Hepatocyte (in vitro differentiated cells): ENCODE measurements at regions not wholly inside any gene's neighbourhood (a gene's known extent, or its start where the extent isn't known, plus 50 kb on each side); places are given as distances from the start of the nearest gene placed in this dataset.

Experiments used
- DNase-seq: peaks from one replicate; pipeline ENCODE4 v3.0.0-alpha.2; 2016; ENCODE audit warnings: low spot score
- H2AFZ ChIP-seq: fragments of 200-600 bp; sonication (generic); 2 replicates; pipeline ENCODE4 v1.6.0; 2016; ENCODE audit warnings: antibody characterized with exemption, mild to moderate bottlenecking
- H3K27ac ChIP-seq: fragments of 200-600 bp; sonication (generic); 2 replicates; pipeline ENCODE4 v1.5.1; 2016; ENCODE audit warnings: mild to moderate bottlenecking
- H3K27me3 ChIP-seq: fragments of 200-600 bp; sonication (generic); 2 replicates; pipeline ENCODE4 v1.6.1; 2016
- H3K36me3 ChIP-seq: fragments of 200-600 bp; sonication (generic); replicated peaks from 2 replicates; pipeline ENCODE4 v1.5.1; 2016; ENCODE audit warnings: low read depth; ENCODE audit not compliant: insufficient read depth
- H3K4me1 ChIP-seq: fragments of 200-600 bp; sonication (generic); 2 replicates; pipeline ENCODE4 v1.5.1; 2016; ENCODE audit warnings: mild to moderate bottlenecking, moderate library complexity; ENCODE audit not compliant: insufficient read depth
- H3K4me2 ChIP-seq: fragments of 200-600 bp; sonication (generic); 2 replicates; pipeline ENCODE4 v1.6.0; 2016
- H3K4me3 ChIP-seq: fragments of 200-600 bp; sonication (generic); 2 replicates; pipeline ENCODE4 v1.5.1; 2016; ENCODE audit warnings: mild to moderate bottlenecking
- H3K79me2 ChIP-seq: fragments of 200-600 bp; sonication (generic); 2 replicates; pipeline ENCODE4 v1.6.0; 2017; ENCODE audit warnings: mild to moderate bottlenecking
- H3K9me2 ChIP-seq: fragments of 200-600 bp; sonication (generic); replicated peaks from 2 replicates; pipeline ENCODE4 v1.6.0; 2017; ENCODE audit warnings: mild to moderate bottlenecking; ENCODE audit not compliant: insufficient read depth
- H3K9me3 ChIP-seq: fragments of 200-600 bp; sonication (generic); 2 replicates; pipeline ENCODE4 v1.5.1; 2016; ENCODE audit warnings: low read depth, mild to moderate bottlenecking
- H4K20me1 ChIP-seq: fragments of 200-600 bp; sonication (generic); 2 replicates; pipeline ENCODE4 v1.6.0; 2016; ENCODE audit warnings: mild to moderate bottlenecking; ENCODE audit not compliant: insufficient read depth, poor library complexity, severe bottlenecking
- CTCF ChIP-seq: fragments of 200-600 bp; sonication (generic); IDR thresholded peaks from 2 replicates; pipeline ENCODE4 v1.5.1; 2016; ENCODE audit warnings: antibody characterized with exemption, mild to moderate bottlenecking; ENCODE audit not compliant: poor library complexity
- EZH2 ChIP-seq: fragments of 200-600 bp; sonication (generic); IDR thresholded peaks from 2 replicates; pipeline ENCODE4 v1.6.1; 2016; ENCODE audit warnings: antibody characterized with exemption, mild to moderate bottlenecking, borderline replicate concordance
- EZH2phosphoT487 ChIP-seq: fragments of 200-600 bp; sonication (generic); IDR thresholded peaks from one replicate; pipeline ENCODE4 v1.6.1; 2018; ENCODE audit warnings: antibody characterized with exemption, mild to moderate bottlenecking, low read depth, moderate library complexity; ENCODE audit not compliant: unreplicated experiment, severe bottlenecking
- WGBS: methylation state at CpG from one replicate; pipeline ENCODE4 v1.1.6; 2016; ENCODE audit warnings: low lambda C conversion rate; ENCODE audit errors: missing lambda C conversion rate; 5-methylcytosine and 5-hydroxymethylcytosine counted together

DNA sequence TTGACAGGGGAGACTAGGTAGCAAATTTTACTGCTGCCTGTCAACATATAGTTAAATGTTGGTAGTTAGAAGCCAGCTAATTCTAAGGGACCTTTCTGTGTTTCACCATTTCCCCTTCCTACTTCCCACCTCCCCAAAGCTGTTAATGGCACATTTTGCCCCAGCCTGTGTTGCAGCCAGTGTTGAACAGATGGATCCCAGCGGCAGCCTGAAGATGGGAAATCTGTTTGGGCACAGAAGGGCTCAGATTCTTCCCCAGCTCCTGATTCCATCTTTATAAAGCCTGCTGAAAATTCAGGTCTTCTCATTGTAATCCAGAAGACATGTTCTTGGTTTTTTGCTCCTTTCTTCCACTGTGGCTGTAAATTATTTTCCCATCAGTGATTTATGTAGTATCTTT, 89.0 kb downstream of the SPRY1 start:
- DNase-seq, result no peak
- Histone ChIP-seq H3K4me2 (no peak overlapping the region), H3K36me3 (no peaks in the 10 kb centered on the region), H3K79me2 (no peaks in the 10 kb centered on the region), H3K4me1 (peaks cover 5% of the 10 kb centered on the region), H3K4me3 (no peak overlapping the region), H3K9me3 (no peaks in the 10 kb centered on the region), H3K9me2 (no peaks in the 10 kb centered on the region), H3K27me3 (no peaks in the 10 kb centered on the region), H3K27ac (no peak overlapping the region), H4K20me1 (no peaks in the 10 kb centered on the region), H2AFZ (no peak overlapping the region)
- no peak for TF ChIP-seq CTCF
- no peak for TF ChIP-seq EZH2
- TF ChIP-seq EZH2phosphoT487, result no peak
- 68% methylated on average over 1 of the region's 1 CpG for WGBS

DNA sequence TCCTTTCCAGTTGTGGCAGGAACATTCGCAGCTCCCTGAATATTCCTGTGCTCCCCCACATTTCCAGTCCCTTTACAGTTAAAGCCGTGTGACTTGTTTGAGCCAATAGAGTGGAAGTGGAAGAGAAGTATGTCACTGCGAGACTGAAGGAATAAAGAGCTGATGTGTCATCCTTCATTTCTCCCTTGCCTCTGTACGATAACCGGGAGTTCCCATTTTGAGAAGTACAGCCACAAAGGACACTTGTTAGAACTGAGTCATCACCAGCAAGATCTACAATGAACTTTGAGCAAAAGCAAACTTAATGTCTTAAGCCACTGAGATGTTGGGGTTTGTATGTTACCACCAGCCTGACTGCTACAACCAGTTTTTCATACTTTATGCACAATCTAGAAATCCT, 92.3 kb downstream of the SPRY1 start:
- no peaks in the 10 kb centered on the region for H3K9me3 ChIP-seq
- H3K27ac ChIP-seq, result peak overlapping the region; percentile 62
- H3K4me2 ChIP-seq, result peak overlapping the region; percentile 0
- no peaks in the 10 kb centered on the region for H4K20me1 ChIP-seq
- 63% methylated on average over 5 of the region's 5 CpGs for WGBS
- TF ChIP-seq CTCF, result no peak
- no peak for TF ChIP-seq EZH2
- no peak for TF ChIP-seq EZH2phosphoT487
- H3K4me1 ChIP-seq, result peaks cover 5% of the 10 kb centered on the region
- no peaks in the 10 kb centered on the region for H3K79me2 ChIP-seq
- no peaks in the 10 kb centered on the region for H3K36me3 ChIP-seq
- H2AFZ ChIP-seq, result peak overlapping the region; percentile 27
- H3K9me2 ChIP-seq, result no peaks in the 10 kb centered on the region
- H3K4me3 ChIP-seq, result no peak overlapping the region
- peak; percentile 64 for DNase-seq
- no peaks in the 10 kb centered on the region for H3K27me3 ChIP-seq

DNA sequence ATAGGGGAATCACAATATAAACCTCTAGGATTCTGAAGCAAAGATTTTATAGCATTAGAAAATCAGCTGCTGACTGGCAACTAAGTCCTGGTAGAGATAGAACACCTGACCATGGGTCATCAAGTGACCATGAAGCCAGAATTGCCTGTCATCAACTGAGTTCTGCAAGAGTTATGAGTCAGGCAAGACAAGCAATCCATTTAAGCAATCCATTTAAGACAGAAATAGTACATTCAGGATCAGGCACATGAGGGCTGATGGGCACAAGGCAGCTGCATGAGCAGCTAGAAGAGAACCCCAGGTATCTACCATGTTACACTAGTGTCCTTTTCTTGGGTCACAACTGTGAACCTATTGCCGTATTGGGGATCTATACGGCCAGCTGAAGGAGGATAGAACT, 98.9 kb downstream of the SPRY1 start:
- Histone ChIP-seq H4K20me1 (no peaks in the 10 kb centered on the region), H3K9me2 (no peaks in the 10 kb centered on the region), H3K4me2 (no peak overlapping the region), H3K27ac (peak overlapping the region; percentile 12), H3K4me1 (no peaks in the 10 kb centered on the region), H3K4me3 (no peak overlapping the region), H3K27me3 (no peaks in the 10 kb centered on the region), H3K36me3 (no peaks in the 10 kb centered on the region), H2AFZ (no peak overlapping the region), H3K79me2 (no peaks in the 10 kb centered on the region), H3K9me3 (no peaks in the 10 kb centered on the region)
- 94% methylated on average over 2 of the region's 2 CpGs for WGBS
- no peak for TF ChIP-seq EZH2
- TF ChIP-seq CTCF, result no peak
- no peak for TF ChIP-seq EZH2phosphoT487
- peak; percentile 33 for DNase-seq

DNA sequence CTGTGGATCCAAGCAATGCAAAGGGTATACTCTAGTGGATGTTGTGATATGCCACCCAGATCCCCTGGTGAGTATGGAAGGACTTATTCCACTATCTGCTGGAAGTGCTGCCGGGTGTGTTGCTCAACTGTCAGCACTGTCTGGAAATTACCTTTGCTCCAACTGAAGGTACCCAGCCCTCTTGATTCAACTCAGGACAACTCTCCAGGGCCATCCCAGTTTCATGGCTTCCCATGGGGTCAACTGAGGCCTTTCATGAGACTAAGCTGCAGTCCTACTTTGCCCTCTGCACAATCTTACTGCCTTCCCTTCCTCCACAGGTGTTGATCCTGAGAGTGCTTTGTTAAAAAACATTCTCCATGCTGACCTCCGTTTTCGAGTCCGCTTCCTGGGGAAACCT, 99.8 kb downstream of the SPRY1 start:
- Histone ChIP-seq H2AFZ (no peak overlapping the region), H3K4me3 (no peak overlapping the region), H3K79me2 (no peaks in the 10 kb centered on the region), H3K9me3 (no peaks in the 10 kb centered on the region), H3K27ac (no peak overlapping the region), H3K27me3 (no peaks in the 10 kb centered on the region), H4K20me1 (no peaks in the 10 kb centered on the region), H3K4me1 (no peaks in the 10 kb centered on the region), H3K36me3 (no peaks in the 10 kb centered on the region), H3K4me2 (no peak overlapping the region), H3K9me2 (no peaks in the 10 kb centered on the region)
- no peak for DNase-seq
- 85% methylated on average over 4 of the region's 4 CpGs for WGBS
- TF ChIP-seq CTCF (no peak), EZH2phosphoT487 (no peak), EZH2 (no peak)
